ENCODE measurements at regions not wholly inside any gene's neighbourhood (a gene's known extent, or its start where the extent isn't known, plus 50 kb on each side); places are given as distances from the start of the nearest gene placed in this dataset.

GRCh38 chr5:135085936-135086725 lies 52.1 kb upstream of the PITX1 start:
- DNase-seq: no peak

- no peak for DNase-seq
These were observed 51.3 kb upstream of the PITX1 start for GRCh38 chr5:135085133-135085935.

Data from COR-L47 (cell line).